GM12872 (cell line): ENCODE measurements at regions not wholly inside any gene's neighbourhood (a gene's known extent, or its start where the extent isn't known, plus 50 kb on each side); places are given as distances from the start of the nearest gene placed in this dataset.

Experiments
- TF ChIP-seq, protein P1 (sequence below): IDR thresholded peaks from 3 replicates; pipeline ENCODE4 v1.5.1; 2011; ENCODE audit warnings: low read depth, mild to moderate bottlenecking, low read length, moderate library complexity; ENCODE audit not compliant: insufficient read depth

GRCh38 chr12:77630344-77630743 lies 200.3 kb upstream of the NAV3 start:
- TF ChIP-seq, protein P1, sequence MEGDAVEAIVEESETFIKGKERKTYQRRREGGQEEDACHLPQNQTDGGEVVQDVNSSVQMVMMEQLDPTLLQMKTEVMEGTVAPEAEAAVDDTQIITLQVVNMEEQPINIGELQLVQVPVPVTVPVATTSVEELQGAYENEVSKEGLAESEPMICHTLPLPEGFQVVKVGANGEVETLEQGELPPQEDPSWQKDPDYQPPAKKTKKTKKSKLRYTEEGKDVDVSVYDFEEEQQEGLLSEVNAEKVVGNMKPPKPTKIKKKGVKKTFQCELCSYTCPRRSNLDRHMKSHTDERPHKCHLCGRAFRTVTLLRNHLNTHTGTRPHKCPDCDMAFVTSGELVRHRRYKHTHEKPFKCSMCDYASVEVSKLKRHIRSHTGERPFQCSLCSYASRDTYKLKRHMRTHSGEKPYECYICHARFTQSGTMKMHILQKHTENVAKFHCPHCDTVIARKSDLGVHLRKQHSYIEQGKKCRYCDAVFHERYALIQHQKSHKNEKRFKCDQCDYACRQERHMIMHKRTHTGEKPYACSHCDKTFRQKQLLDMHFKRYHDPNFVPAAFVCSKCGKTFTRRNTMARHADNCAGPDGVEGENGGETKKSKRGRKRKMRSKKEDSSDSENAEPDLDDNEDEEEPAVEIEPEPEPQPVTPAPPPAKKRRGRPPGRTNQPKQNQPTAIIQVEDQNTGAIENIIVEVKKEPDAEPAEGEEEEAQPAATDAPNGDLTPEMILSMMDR = no peak

DNA sequence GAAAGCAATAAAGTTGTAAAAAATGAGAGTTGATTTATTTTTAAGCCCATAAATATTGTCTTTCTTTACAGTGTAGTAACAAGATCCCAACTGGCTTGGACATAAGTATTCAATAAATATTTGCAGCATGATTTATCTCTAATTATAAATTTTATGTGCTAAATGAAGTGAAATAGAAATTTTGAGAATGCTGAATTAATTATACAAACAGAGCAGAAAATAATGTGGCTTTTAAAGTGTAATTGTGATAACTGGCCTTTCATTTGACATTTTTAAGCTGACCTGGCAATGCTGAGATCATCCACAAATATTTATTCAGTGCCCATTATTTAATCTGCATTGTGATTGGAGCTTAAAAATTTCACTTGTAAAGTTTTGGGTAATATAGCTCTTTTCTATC lies 201.6 kb upstream of the NAV3 start:
- TF ChIP-seq, protein P1 = no peak

DNA sequence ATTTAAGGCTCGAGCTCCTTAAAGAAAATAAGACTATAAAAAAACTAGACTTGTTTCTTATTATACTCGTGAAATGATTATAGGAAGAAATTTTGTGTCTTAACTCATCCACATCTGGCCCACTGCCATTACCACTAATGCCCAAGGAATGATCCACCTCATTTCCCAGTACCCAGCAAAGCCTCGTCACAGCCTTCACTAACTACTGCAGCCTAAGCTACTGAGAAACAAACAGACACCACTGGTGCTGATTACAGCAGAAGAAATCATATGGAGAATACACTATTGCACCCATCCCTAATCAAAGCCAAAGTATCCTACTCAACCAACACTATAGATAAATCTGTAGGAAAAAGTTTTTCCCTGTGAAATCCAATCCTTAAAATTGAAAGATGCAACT lies 205.3 kb upstream of the NAV3 start:
- TF ChIP-seq, protein P1 = no peak

GRCh38 chr12:77619425-77619824 lies 211.3 kb upstream of the NAV3 start:
- TF ChIP-seq, protein P1 = no peak

- TF ChIP-seq, protein P1 = no peak
Observed at GRCh38 chr12:77617818-77618217, 212.9 kb upstream of the NAV3 start.

DNA sequence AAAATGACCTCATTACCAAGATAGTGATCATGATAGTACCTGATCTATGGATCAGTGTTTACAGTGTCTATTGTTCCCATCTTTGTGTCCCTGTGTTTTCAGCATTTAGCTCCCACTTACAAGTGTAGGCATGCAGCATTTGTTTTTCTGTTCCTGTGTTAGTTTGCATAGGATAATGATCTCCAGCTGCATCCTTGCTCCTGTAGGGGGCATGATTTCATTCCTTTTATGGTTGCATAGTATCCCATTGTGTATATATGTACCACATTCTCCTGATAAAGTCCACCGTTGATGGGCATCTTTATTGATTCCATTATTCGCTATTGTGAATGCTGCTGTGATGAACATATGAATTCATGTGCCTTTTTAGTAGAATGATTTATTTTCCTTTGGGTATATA lies 215.4 kb upstream of the NAV3 start:
- TF ChIP-seq, protein P1 = 0 out of 3 replicates have a peak, but pooled peaks have one; percentile 9

GRCh38 chr12:77613411-77613810 lies 217.3 kb upstream of the NAV3 start:
- TF ChIP-seq, protein P1 = no peak

DNA sequence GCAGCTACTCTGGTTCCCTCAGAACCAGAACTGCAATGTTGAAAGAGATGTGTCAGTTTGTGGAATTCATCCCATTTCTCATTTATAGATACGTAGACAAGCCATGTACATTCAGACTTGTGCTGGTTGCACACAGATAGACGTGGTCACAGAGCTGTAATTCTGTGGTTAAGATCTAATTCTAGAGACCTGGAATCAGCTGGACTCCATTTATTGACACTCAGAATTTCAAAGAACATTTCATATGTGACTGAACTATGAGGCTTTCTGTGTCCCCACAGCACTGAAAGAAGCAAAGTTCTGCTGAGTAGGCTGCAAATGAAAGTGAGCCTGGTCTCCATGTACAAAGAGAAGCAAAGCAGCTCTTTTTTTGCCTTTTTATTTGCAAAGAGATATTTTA lies 220.2 kb upstream of the NAV3 start:
- TF ChIP-seq, protein P1 = no peak
